C4-2B (cell line): ENCODE measurements at regions not wholly inside any gene's neighbourhood (a gene's known extent, or its start where the extent isn't known, plus 50 kb on each side); places are given as distances from the start of the nearest gene placed in this dataset.
A peak's percentile ranks its signal among the peaks of the same experiment; 100 is the strongest.

Experiments used
- H3K27ac ChIP-seq: fragments of 450-650 bp; 2 replicates; pipeline ENCODE4 v1.5.1; 2017
- ZFX ChIP-seq: fragments of 450-650 bp; IDR thresholded peaks from 2 replicates; pipeline ENCODE4 v1.6.1; 2017
- TF ChIP-seq, protein P1 (sequence below): fragments of 450-650 bp; conservative IDR thresholded peaks from 2 replicates; pipeline ENCODE4 v1.5.1; 2017; ENCODE audit warnings: mild to moderate bottlenecking

DNA sequence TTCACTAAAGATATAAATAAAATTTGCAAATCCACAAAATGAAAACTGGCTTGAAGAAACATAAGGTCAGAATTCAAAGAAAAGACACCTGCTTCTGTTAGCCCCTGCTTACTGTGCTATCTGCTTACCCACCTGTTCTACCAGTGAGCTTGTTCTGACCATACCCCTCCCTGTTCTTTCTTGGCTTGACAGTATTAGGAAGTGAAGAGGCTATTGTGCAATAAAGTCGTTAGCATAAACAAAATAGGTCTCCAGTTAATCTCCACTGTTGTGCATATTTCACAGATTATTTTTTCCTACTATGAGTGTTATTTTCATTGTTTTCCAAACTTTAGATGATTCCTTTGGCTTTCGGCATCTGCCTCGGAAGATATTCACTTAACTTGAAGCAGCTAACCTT is 322.1 kb downstream of the CCDC85A start:
- TF ChIP-seq, protein P1, sequence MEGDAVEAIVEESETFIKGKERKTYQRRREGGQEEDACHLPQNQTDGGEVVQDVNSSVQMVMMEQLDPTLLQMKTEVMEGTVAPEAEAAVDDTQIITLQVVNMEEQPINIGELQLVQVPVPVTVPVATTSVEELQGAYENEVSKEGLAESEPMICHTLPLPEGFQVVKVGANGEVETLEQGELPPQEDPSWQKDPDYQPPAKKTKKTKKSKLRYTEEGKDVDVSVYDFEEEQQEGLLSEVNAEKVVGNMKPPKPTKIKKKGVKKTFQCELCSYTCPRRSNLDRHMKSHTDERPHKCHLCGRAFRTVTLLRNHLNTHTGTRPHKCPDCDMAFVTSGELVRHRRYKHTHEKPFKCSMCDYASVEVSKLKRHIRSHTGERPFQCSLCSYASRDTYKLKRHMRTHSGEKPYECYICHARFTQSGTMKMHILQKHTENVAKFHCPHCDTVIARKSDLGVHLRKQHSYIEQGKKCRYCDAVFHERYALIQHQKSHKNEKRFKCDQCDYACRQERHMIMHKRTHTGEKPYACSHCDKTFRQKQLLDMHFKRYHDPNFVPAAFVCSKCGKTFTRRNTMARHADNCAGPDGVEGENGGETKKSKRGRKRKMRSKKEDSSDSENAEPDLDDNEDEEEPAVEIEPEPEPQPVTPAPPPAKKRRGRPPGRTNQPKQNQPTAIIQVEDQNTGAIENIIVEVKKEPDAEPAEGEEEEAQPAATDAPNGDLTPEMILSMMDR: no peak
- no peak for TF ChIP-seq ZFX

DNA sequence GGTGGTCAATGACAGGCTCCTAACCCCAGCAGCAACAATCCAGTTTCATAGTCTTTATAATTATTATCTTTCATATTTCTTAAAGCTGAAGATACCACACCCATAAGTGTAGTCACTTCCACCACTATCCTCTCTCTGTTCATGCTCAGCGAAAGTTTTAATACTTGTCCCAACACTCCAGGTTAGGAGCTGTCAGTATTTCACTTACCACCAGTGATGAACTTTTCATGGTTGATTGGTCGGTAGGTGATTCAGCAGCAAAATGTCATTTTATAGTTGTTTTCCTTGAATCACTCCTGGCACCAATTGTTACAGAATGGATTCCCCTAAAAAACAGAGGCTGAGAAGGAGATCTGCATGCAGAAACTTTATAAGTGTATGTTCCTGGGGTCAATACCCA is 324.9 kb downstream of the CCDC85A start:
- no peak for TF ChIP-seq ZFX
- TF ChIP-seq, protein P1: no peak
- H3K27ac ChIP-seq: no peak overlapping the region

More for the DNA sequence above, 322.1 kb downstream of the CCDC85A start:
- no peak overlapping the region for H3K27ac ChIP-seq

DNA sequence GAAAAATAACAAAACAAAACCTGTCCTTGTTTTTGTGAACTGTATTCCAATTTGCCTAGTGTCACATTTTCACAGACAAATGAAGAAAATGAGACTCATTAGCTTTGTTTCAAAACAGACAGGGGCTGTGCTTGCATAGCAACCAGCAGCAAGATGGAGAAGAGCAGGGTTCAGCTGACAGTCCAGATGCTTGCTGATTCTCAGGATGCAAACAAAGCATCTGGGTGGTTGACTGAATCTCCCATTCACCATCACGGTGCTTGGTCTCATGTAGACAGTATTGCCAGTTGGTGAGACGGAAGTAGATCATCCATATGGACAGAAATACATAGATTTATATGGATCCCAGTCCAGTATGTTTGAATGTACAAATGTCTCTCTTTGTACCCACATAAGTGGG is 326.8 kb downstream of the CCDC85A start:
- TF ChIP-seq ZFX: no peak
- TF ChIP-seq, protein P1: no peak
- H3K27ac ChIP-seq: no peak overlapping the region

DNA sequence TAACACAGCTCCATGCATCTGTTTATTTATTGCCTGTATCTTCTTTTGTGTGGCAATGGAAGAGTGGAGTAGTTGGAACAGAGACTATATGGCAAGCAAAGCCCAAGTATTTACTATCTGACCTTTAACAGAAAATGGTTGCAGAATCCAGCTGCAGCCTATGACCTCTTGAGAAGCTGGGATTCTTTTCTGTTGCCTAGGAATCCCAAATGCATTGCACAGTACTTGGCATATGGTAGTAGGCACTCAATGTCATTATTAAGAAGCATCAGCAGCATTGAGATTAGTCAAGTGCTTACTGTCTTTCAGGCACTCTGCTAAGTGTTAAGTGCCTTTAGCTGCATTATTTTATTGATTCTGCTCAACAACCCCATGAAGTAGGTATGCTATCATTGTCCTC is 331.6 kb downstream of the CCDC85A start:
- TF ChIP-seq, protein P1: no peak
- no peak overlapping the region for H3K27ac ChIP-seq

DNA sequence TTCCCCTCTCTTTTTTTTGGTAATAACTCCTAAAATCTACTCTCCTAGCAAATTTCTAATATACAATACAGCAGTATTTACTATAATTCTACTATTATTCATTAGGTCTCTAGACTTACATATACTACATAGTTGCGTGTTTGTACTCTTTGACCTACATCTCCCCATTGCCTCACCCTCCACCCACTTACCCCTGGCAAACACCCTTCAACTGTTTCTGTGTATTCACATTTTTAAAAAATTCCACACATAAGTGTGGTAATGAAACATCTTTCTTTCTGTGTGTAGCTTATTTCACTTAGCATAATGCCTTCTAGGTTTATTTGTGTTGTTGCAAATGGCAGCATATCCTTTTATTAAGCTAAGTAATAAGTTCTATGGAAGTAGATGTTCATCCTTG is 336.0 kb downstream of the CCDC85A start:
- TF ChIP-seq, protein P1: no peak
- TF ChIP-seq ZFX: no peak

DNA sequence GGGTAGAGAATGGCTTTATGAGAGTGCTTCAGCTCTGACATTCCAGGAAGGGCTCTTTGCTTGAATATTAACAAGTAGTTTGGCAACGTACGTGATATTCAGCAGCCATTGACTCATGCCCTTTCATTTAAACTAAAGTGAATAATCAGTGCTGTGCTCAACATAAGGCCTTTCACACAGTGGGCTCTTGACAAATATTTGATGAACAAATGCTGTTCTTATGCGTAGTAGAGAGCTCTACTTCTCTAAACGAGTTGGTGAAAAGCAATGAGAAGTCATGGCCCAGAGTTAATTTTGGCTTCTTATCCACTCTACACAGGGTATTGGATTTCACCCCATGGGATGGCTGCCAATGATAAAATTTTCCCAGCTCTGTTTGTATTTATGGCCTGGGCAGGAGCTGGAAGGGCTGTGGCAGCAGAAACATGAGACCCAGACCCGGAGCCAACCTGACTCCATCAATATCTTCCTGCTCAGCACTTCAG is 338.9 kb downstream of the CCDC85A start:
- H3K27ac ChIP-seq: peak overlapping the region; percentile 71
- TF ChIP-seq, protein P1: no peak
- TF ChIP-seq ZFX: no peak

More for the DNA sequence above, 336.0 kb downstream of the CCDC85A start:
- no peak overlapping the region for H3K27ac ChIP-seq

DNA sequence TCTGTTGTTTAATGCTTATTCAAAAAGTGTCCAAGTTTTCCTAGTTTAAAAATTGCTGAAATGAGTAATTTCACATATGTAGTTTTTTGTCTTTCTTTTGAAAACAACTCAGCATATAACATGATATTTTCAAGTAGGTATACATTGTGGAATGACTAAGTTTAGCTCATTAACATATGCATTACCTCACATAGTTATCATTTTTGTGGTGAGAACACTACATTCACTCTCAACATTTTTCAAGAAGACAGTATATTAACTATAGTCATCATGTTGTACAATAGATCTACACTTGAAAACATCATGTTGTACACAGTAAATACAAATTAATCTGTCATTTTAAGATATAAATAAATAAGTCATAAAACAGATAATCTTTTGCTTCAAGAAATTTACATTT is 340.0 kb downstream of the CCDC85A start:
- TF ChIP-seq, protein P1: no peak
- no peak for TF ChIP-seq ZFX
- H3K27ac ChIP-seq: no peak overlapping the region
